ENCODE measurements at regions not wholly inside any gene's neighbourhood (a gene's known extent, or its start where the extent isn't known, plus 50 kb on each side); places are given as distances from the start of the nearest gene placed in this dataset.
A peak's percentile ranks its signal among the peaks of the same experiment; 100 is the strongest.

GRCh38 chr1:96416701-96417444 lies 304.7 kb upstream of the PTBP2 start:
- WGBS, 2 donors = 17 to 22% methylated on average over 5 of the region's 5 CpGs
- DNase-seq = no peak
- Histone ChIP-seq H3K36me3 (no peaks in the 10 kb centered on the region), H3K4me1 (peaks cover 4 to 49% (median 21%) of the 10 kb centered on the region in 3 donors), H3K4me3 (peak overlapping the region in 1 of 4 donors; percentile 30), H3K27ac (peak overlapping the region in 3 of 4 donors; percentile 35 to 79 (median 65)), H3K9me3 (no peaks in the 10 kb centered on the region), H3K27me3 (no peaks in the 10 kb centered on the region)
- TF ChIP-seq CTCF (IDR thresholded peaks at IDR 0.05) (no peak), POLR2A (IDR thresholded peaks at IDR 0.05) (no peak)
- intact Hi-C loops (cut with DNase I) = no loop called here

GRCh38 chr1:96418969-96419368 lies 302.6 kb upstream of the PTBP2 start:
- Histone ChIP-seq H3K4me1 (peaks cover 4 to 49% (median 21%) of the 10 kb centered on the region in 3 donors), H3K9me3 (no peaks in the 10 kb centered on the region), H3K4me3 (no peak overlapping the region), H3K27ac (peak overlapping the region in 1 of 4 donors; percentile 30), H3K27me3 (no peaks in the 10 kb centered on the region), H3K36me3 (no peaks in the 10 kb centered on the region)
- intact Hi-C loops (cut with DNase I) = no loop called here
- DNase-seq = no peak
- TF ChIP-seq POLR2A (IDR thresholded peaks at IDR 0.05) = no peak
- no peak for TF ChIP-seq CTCF (IDR thresholded peaks at IDR 0.05)
- 19 to 24% methylated on average over 6 of the region's 6 CpGs for WGBS, 2 donors

GRCh38 chr1:96424877-96425276 lies 296.7 kb upstream of the PTBP2 start:
- 46 to 62% methylated on average over 1 of the region's 1 CpG for WGBS, 2 donors
- intact Hi-C loops (cut with DNase I) = no loop called here
- no peaks in the 10 kb centered on the region for H3K36me3 ChIP-seq
- no peaks in the 10 kb centered on the region for H3K27me3 ChIP-seq
- no peaks in the 10 kb centered on the region for H3K9me3 ChIP-seq
- H3K27ac ChIP-seq = no peak overlapping the region
- H3K4me3 ChIP-seq = no peak overlapping the region
- no peak for DNase-seq
- TF ChIP-seq POLR2A (IDR thresholded peaks at IDR 0.05) (no peak), CTCF (IDR thresholded peaks at IDR 0.05) (no peak)
- H3K4me1 ChIP-seq = peaks cover 0 to 3% (median 0%) of the 10 kb centered on the region in 3 donors

- no peak overlapping the region for H3K27ac ChIP-seq
- H3K27me3 ChIP-seq = no peaks in the 10 kb centered on the region
- no peak overlapping the region for H3K4me3 ChIP-seq
- DNase-seq = no peak
- H3K4me1 ChIP-seq = no peaks in the 10 kb centered on the region
- TF ChIP-seq CTCF (IDR thresholded peaks at IDR 0.05) = no peak
- TF ChIP-seq POLR2A (IDR thresholded peaks at IDR 0.05) = no peak
- WGBS, 2 donors = 73 to 75% methylated on average over 5 of the region's 5 CpGs
- intact Hi-C loops (cut with DNase I) = no loop called here
- H3K9me3 ChIP-seq = no peaks in the 10 kb centered on the region
- no peaks in the 10 kb centered on the region for H3K36me3 ChIP-seq
Observed at GRCh38 chr1:96425382-96426129, 296.0 kb upstream of the PTBP2 start.

- TF ChIP-seq POLR2A (IDR thresholded peaks at IDR 0.05) (no peak), CTCF (IDR thresholded peaks at IDR 0.05) (no peak)
- WGBS, 2 donors = 26 to 59% methylated on average over 2 of the region's 2 CpGs
- no peaks in the 10 kb centered on the region for H3K4me1 ChIP-seq
- no peak overlapping the region for H3K27ac ChIP-seq
- H3K27me3 ChIP-seq = no peaks in the 10 kb centered on the region
- no peak for DNase-seq
- no peaks in the 10 kb centered on the region for H3K9me3 ChIP-seq
- no peak overlapping the region for H3K4me3 ChIP-seq
- intact Hi-C loops (cut with DNase I) = no loop called here
- no peaks in the 10 kb centered on the region for H3K36me3 ChIP-seq
Observed at GRCh38 chr1:96427616-96428015, 294.0 kb upstream of the PTBP2 start.
